ENCODE measurements at regions not wholly inside any gene's neighbourhood (a gene's known extent, or its start where the extent isn't known, plus 50 kb on each side); places are given as distances from the start of the nearest gene placed in this dataset.

DNA sequence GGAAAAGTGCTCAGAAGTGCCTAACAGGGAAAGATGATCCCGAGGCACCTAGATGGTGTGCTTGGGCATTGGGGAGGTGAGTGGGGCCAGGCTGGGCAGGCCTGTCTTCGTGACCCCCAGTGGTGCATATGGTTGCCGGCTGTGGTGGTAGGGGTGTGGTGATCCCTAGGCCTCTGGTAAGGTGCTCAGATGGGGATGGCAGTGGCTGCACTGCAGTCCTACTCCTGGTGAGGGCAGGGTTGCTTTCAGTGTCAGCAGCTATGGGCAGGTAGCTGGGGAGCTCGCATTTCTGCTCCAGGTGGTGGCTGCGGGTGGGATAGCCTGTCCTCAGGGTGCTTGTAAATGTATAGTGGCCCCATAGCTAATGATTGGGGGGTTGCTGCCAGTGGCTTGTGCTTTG lies 154.0 kb downstream of the RAMP3 start:
- no peak overlapping the region for H2AK5ac ChIP-seq (ENCODE audit: low read depth, low read length)
- no peak overlapping the region for H2BK15ac ChIP-seq (ENCODE audit: low read depth, low read length)
- H2BK20ac ChIP-seq (ENCODE audit: low read depth, low read length) = no peak overlapping the region
- H3K79me1 ChIP-seq (ENCODE audit: low read depth in 1 of 2, low read length in 2 of 2) = no peaks in the 10 kb centered on the region
- no peak overlapping the region for H3K56ac ChIP-seq (ENCODE audit: extremely low read depth, insufficient read depth, low read length)
- DNase-seq = no peak
- dilution Hi-C loops (cut with HindIII; ENCODE audit: low sequenced_read_pairs, unreplicated experiment) = no loop called here
- TF ChIP-seq, protein P1, sequence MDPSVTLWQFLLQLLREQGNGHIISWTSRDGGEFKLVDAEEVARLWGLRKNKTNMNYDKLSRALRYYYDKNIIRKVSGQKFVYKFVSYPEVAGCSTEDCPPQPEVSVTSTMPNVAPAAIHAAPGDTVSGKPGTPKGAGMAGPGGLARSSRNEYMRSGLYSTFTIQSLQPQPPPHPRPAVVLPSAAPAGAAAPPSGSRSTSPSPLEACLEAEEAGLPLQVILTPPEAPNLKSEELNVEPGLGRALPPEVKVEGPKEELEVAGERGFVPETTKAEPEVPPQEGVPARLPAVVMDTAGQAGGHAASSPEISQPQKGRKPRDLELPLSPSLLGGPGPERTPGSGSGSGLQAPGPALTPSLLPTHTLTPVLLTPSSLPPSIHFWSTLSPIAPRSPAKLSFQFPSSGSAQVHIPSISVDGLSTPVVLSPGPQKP (IDR thresholded peaks at IDR 0.05; ENCODE audit: borderline replicate concordance, low read depth, low read length) = no peak
- TF ChIP-seq BHLHE40 (IDR thresholded peaks at IDR 0.05; ENCODE audit: low read depth, low read length) (no peak), MAZ (IDR thresholded peaks at IDR 0.05; ENCODE audit: borderline replicate concordance, low read depth, low read length) (no peak), FOS (IDR thresholded peaks at IDR 0.05; ENCODE audit: low read depth, low read length) (no peak), CEBPB (IDR thresholded peaks at IDR 0.05; ENCODE audit: low read depth, low read length) (no peak), NFE2L2 (IDR thresholded peaks at IDR 0.05; ENCODE audit: low read depth, low read length) (no peak), CHD1 (IDR thresholded peaks at IDR 0.05; ENCODE audit: low read depth, low read length) (no peak), RCOR1 (IDR thresholded peaks at IDR 0.05; ENCODE audit: insufficient replicate concordance, low read length) (no peak), RFX5 (IDR thresholded peaks at IDR 0.05; ENCODE audit: low read depth, low read length) (no peak), MAFK (IDR thresholded peaks at IDR 0.05; ENCODE audit: low read depth, low read length) (no peak), SMC3 (IDR thresholded peaks at IDR 0.05; ENCODE audit: low read depth, low read length) (no peak), POLR2A (IDR thresholded peaks at IDR 0.05; ENCODE audit: low read depth, low read length) (no peak), MXI1 (IDR thresholded peaks at IDR 0.05; ENCODE audit: borderline replicate concordance, low read depth, low read length) (no peak)
- TF ChIP-seq, protein P2, sequence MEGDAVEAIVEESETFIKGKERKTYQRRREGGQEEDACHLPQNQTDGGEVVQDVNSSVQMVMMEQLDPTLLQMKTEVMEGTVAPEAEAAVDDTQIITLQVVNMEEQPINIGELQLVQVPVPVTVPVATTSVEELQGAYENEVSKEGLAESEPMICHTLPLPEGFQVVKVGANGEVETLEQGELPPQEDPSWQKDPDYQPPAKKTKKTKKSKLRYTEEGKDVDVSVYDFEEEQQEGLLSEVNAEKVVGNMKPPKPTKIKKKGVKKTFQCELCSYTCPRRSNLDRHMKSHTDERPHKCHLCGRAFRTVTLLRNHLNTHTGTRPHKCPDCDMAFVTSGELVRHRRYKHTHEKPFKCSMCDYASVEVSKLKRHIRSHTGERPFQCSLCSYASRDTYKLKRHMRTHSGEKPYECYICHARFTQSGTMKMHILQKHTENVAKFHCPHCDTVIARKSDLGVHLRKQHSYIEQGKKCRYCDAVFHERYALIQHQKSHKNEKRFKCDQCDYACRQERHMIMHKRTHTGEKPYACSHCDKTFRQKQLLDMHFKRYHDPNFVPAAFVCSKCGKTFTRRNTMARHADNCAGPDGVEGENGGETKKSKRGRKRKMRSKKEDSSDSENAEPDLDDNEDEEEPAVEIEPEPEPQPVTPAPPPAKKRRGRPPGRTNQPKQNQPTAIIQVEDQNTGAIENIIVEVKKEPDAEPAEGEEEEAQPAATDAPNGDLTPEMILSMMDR (conservative IDR thresholded peaks at IDR 0.05; ENCODE audit: low read depth, low read length) = no peak
- TF ChIP-seq, protein P3, sequence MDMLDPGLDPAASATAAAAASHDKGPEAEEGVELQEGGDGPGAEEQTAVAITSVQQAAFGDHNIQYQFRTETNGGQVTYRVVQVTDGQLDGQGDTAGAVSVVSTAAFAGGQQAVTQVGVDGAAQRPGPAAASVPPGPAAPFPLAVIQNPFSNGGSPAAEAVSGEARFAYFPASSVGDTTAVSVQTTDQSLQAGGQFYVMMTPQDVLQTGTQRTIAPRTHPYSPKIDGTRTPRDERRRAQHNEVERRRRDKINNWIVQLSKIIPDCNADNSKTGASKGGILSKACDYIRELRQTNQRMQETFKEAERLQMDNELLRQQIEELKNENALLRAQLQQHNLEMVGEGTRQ (IDR thresholded peaks at IDR 0.05; ENCODE audit: low read depth, low read length) = no peak
- ChIA-PET POLR2A (ENCODE audit: unreplicated experiment) (no interaction called here), CTCF (no interaction called here)
- no peak overlapping the region for H4K91ac ChIP-seq (ENCODE audit: insufficient read depth, low read depth, low read length)
- in situ Hi-C loops (cut with MboI; ENCODE audit: low sequenced_read_pairs) = no loop called here
- WGBS, 2 experiments (ENCODE audit: extremely low coverage in 2 of 2, insufficient read length in 1 of 2) = 48% methylated on average over 3 of the region's 5 CpGs; no CpG with 5 or more reads in 1 of the 2 experiments
- H3K23ac ChIP-seq (ENCODE audit: low read depth, low read length) = no peak overlapping the region
- H3K9me3 ChIP-seq (ENCODE audit: control insufficient read depth, insufficient read depth, low read length) = no peaks in the 10 kb centered on the region
- H2AK9ac ChIP-seq (replicated peaks; ENCODE audit: low read depth, low read length, poor library complexity) = no peak overlapping the region
- H3K14ac ChIP-seq (replicated peaks; ENCODE audit: low read depth, low read length) = no peak overlapping the region
- no peak overlapping the region for H3K4me3 ChIP-seq (ENCODE audit: insufficient read depth, low read depth, low read length)
- H3K9me1 ChIP-seq (ENCODE audit: insufficient read depth, low read length) = no peaks in the 10 kb centered on the region
- H4K5ac ChIP-seq (ENCODE audit: low read depth, low read length) = no peak overlapping the region
- H2BK5ac ChIP-seq (ENCODE audit: low read depth, low read length, poor library complexity, severe bottlenecking) = no peak overlapping the region
- no peaks in the 10 kb centered on the region for H3K4me1 ChIP-seq (ENCODE audit: control insufficient read depth, insufficient read depth, low read length)
- no peak overlapping the region for H3K4ac ChIP-seq (ENCODE audit: low read depth, low read length)
- no peak overlapping the region for H4K8ac ChIP-seq (ENCODE audit: low read depth in 2 of 2, low read length in 2 of 2)
- no peak overlapping the region for H3K4me2 ChIP-seq (ENCODE audit: low read depth, low read length)
- no TSS peak for BruUV-seq (replicated peaks)
- H3K27ac ChIP-seq (ENCODE audit: insufficient read depth, low read length) = no peak overlapping the region
- H2AFZ ChIP-seq (replicated peaks; ENCODE audit: low read length, poor library complexity) = no peak overlapping the region
- no peaks in the 10 kb centered on the region for H4K20me1 ChIP-seq (ENCODE audit: insufficient read depth, low read length)
- no peak overlapping the region for H3K18ac ChIP-seq (ENCODE audit: low read depth, low read length)
- ATAC-seq (ENCODE audit: low read depth) = no peak
- no peak overlapping the region for H3K9ac ChIP-seq (ENCODE audit: low read depth, low read length)
- no peaks in the 10 kb centered on the region for H3K36me3 ChIP-seq (ENCODE audit: control insufficient read depth, insufficient read depth, low read length)
- no peaks in the 10 kb centered on the region for H3K27me3 ChIP-seq (ENCODE audit: control insufficient read depth, insufficient read depth, low read length)
- intact Hi-C loops (cut with micrococcal nuclease) = no loop called here
- no peak overlapping the region for H2BK120ac ChIP-seq (ENCODE audit: low read depth, low read length)
